SJSA1 (cell line): ENCODE measurements at regions not wholly inside any gene's neighbourhood (a gene's known extent, or its start where the extent isn't known, plus 50 kb on each side); places are given as distances from the start of the nearest gene placed in this dataset.

Experiments
- DNase-seq, 2 experiments: peaks; one replicate each; pipeline ENCODE4 v3.0.0-alpha.2; 2015 to 2020; ENCODE audit warnings: low spot score in 2 of 2, low read depth in 1 of 2
- H3K27ac ChIP-seq: fragments of 250-450 bp; sonication (Bioruptor Pico); 2 replicates; pipeline ENCODE4 v1.5.1; 2020; ENCODE audit warnings: mild to moderate bottlenecking, moderate library complexity
- H3K27me3 ChIP-seq: fragments of 250-450 bp; sonication (Bioruptor Pico); replicated peaks from 2 replicates; pipeline ENCODE4 v1.5.1; 2020; ENCODE audit warnings: mild to moderate bottlenecking, moderate library complexity
- H3K36me3 ChIP-seq: fragments of 250-450 bp; sonication (Bioruptor Pico); 2 replicates; pipeline ENCODE4 v1.5.1; 2020; ENCODE audit warnings: mild to moderate bottlenecking
- H3K4me1 ChIP-seq: fragments of 250-450 bp; sonication (Bioruptor Pico); replicated peaks from 2 replicates; pipeline ENCODE4 v1.6.1; 2021; ENCODE audit warnings: mild to moderate bottlenecking
- H3K4me3 ChIP-seq: fragments of 250-450 bp; sonication (Bioruptor Pico); 2 replicates; pipeline ENCODE4 v1.5.1; 2020; ENCODE audit warnings: mild to moderate bottlenecking
- H3K9me3 ChIP-seq: fragments of 250-450 bp; sonication (Bioruptor Pico); replicated peaks from 2 replicates; pipeline ENCODE4 v1.5.1; 2020; ENCODE audit warnings: mild to moderate bottlenecking

GRCh38 chr3:102756706-102757105, 321.9 kb downstream of the ZPLD1 start:
- no peaks in the 10 kb centered on the region for H3K36me3 ChIP-seq
- no peak for DNase-seq
- no peaks in the 10 kb centered on the region for H3K4me1 ChIP-seq
- H3K27ac ChIP-seq, result no peak overlapping the region
- H3K27me3 ChIP-seq, result no peaks in the 10 kb centered on the region
- H3K4me3 ChIP-seq, result no peak overlapping the region
- H3K9me3 ChIP-seq, result no peaks in the 10 kb centered on the region

- no peaks in the 10 kb centered on the region for H3K27me3 ChIP-seq
- no peak overlapping the region for H3K27ac ChIP-seq
- no peak for DNase-seq
- no peaks in the 10 kb centered on the region for H3K4me1 ChIP-seq
- H3K9me3 ChIP-seq, result no peaks in the 10 kb centered on the region
- no peaks in the 10 kb centered on the region for H3K36me3 ChIP-seq
- H3K4me3 ChIP-seq, result no peak overlapping the region
Observed at GRCh38 chr3:102757950-102758349, 323.1 kb downstream of the ZPLD1 start.

DNA sequence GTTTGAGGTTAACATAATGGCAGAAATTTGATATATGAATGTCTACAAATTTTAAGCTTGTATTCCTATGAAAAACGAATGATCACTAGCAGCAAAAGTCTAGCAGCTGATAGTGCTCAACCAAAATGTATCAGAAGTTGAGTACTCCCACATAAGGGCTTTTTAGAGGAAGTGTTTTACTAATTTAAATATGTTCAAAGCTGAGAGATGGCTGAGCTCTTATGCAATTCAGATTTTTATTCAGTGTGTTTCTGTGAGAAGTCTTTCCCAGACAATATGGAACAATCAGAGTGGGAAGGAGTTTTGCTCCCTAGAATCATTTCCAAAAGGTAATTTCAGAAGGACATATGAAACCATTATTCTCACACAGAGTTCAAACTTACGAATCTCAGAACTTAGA, 327.0 kb downstream of the ZPLD1 start:
- H3K27ac ChIP-seq, result no peak overlapping the region
- H3K27me3 ChIP-seq, result no peaks in the 10 kb centered on the region
- no peak overlapping the region for H3K4me3 ChIP-seq
- H3K9me3 ChIP-seq, result no peaks in the 10 kb centered on the region
- H3K36me3 ChIP-seq, result no peaks in the 10 kb centered on the region
- no peak for DNase-seq
- H3K4me1 ChIP-seq, result no peaks in the 10 kb centered on the region

DNA sequence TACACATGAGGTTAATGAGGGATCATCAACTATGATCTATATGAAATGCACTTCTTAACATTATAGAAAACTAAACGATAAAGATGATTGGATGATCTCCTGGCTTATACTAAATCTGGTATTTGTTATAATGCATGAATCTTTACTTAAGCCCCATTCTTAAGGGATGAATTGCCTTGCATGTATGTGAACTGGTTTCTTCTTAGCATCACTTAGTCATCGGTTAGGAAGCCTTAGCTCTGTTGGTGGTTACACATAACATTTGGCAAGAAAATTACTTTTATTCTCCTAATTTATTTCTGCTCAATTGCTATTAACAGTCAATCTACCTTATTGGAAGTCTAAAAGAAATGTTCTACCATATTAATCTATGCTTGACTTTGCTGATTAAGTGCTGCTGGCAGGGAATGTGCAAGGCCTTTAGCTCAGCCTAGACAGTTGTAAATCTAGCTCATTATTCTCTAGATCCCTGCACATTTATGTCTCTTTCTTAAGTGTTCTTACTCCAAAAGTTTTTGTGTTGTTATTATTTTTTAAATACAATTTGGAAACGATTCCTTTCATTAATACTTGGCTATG, 356.0 kb downstream of the ZPLD1 start:
- H3K27ac ChIP-seq, result no peak overlapping the region
- H3K36me3 ChIP-seq, result no peaks in the 10 kb centered on the region
- H3K9me3 ChIP-seq, result no peaks in the 10 kb centered on the region
- DNase-seq, result peak in 1 of 2 experiments; percentile 9
- H3K4me3 ChIP-seq, result no peak overlapping the region
- H3K27me3 ChIP-seq, result no peaks in the 10 kb centered on the region
- H3K4me1 ChIP-seq, result no peaks in the 10 kb centered on the region

GRCh38 chr3:102791641-102792589, 357.1 kb downstream of the ZPLD1 start:
- no peak for DNase-seq

DNA sequence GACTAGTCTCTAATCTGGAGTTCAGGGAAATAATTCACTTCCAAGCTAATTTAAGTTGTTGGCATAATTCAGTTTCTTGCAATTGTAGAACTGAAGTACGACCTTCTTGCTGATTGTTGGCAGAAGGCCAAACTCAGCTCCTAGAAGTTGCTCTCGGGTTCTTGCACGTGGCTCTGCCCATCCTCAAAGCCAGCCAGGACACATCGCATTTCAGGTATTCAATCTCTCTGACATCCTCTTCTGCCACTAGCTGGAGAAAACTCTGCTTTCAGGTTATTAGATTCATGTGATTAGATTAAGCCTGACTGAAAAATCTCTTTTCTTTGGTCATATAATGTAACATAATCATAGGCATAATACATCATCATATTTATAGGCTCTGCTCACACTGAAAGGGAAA, 362.0 kb downstream of the ZPLD1 start:
- DNase-seq, result no peak
- no peaks in the 10 kb centered on the region for H3K36me3 ChIP-seq
- no peaks in the 10 kb centered on the region for H3K27me3 ChIP-seq
- no peaks in the 10 kb centered on the region for H3K4me1 ChIP-seq
- H3K9me3 ChIP-seq, result no peaks in the 10 kb centered on the region
- H3K4me3 ChIP-seq, result no peak overlapping the region
- H3K27ac ChIP-seq, result no peak overlapping the region

More at GRCh38 chr3:102791641-102792589, 357.1 kb downstream of the ZPLD1 start:
- no peak overlapping the region for H3K4me3 ChIP-seq
- no peaks in the 10 kb centered on the region for H3K27me3 ChIP-seq
- H3K27ac ChIP-seq, result no peak overlapping the region
- no peaks in the 10 kb centered on the region for H3K9me3 ChIP-seq
- H3K4me1 ChIP-seq, result no peaks in the 10 kb centered on the region
- no peaks in the 10 kb centered on the region for H3K36me3 ChIP-seq

GRCh38 chr3:102802819-102803420, 368.1 kb downstream of the ZPLD1 start:
- H3K27ac ChIP-seq, result no peak overlapping the region

DNA sequence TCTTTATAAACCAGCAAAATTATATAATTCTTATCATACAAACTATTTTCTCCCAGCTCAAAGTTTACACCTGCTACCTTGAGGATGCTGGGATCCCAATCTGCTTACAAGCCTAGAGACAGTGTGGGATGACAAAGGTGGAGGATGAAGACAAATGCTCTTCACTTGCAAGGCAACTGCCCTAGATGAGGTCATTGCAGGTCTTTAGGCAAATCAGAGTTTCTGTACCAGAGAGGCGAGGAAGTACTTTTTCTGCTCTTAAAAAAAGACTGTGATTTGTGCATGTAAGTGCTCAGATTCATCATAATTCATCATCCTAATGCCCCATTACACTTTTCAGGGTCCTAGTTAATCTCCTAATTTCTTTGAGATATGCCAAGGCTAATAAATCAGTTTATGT, 376.1 kb downstream of the ZPLD1 start:
- H3K36me3 ChIP-seq, result no peaks in the 10 kb centered on the region
- H3K27ac ChIP-seq, result no peak overlapping the region
- DNase-seq, result no peak
- H3K4me3 ChIP-seq, result no peak overlapping the region
- H3K9me3 ChIP-seq, result no peaks in the 10 kb centered on the region
- H3K27me3 ChIP-seq, result no peaks in the 10 kb centered on the region
- no peaks in the 10 kb centered on the region for H3K4me1 ChIP-seq

More at GRCh38 chr3:102802819-102803420, 368.1 kb downstream of the ZPLD1 start:
- H3K9me3 ChIP-seq, result no peaks in the 10 kb centered on the region
- no peak overlapping the region for H3K4me3 ChIP-seq
- no peaks in the 10 kb centered on the region for H3K27me3 ChIP-seq
- no peaks in the 10 kb centered on the region for H3K4me1 ChIP-seq
- H3K36me3 ChIP-seq, result no peaks in the 10 kb centered on the region
- DNase-seq, result no peak

DNA sequence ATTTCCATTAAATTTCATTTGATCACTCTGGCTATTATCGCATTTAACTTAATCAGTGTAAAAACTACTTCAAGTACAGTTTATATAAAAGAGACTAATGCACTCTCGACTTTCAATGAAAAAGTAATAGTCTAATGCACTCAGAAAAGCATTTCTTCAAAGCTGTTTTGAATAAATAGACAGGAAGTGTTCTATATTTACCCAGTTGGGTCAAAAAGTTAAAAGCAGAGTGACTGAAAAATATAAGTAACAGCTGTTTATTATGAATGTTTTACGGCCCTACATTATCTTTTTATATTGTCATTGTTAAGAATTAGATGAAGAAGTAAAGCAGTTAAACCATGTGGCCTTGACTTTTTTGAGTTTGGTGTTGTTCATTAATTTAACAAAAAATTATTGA, 391.8 kb downstream of the ZPLD1 start:
- Histone ChIP-seq H3K36me3 (no peaks in the 10 kb centered on the region), H3K4me3 (no peak overlapping the region), H3K27ac (no peak overlapping the region), H3K27me3 (no peaks in the 10 kb centered on the region), H3K9me3 (no peaks in the 10 kb centered on the region), H3K4me1 (no peaks in the 10 kb centered on the region)
- no peak for DNase-seq

- Histone ChIP-seq H3K4me1 (no peaks in the 10 kb centered on the region), H3K27me3 (no peaks in the 10 kb centered on the region), H3K4me3 (no peak overlapping the region), H3K36me3 (no peaks in the 10 kb centered on the region), H3K27ac (no peak overlapping the region), H3K9me3 (no peaks in the 10 kb centered on the region)
- no peak for DNase-seq
Observed at GRCh38 chr3:102827386-102827785, 392.6 kb downstream of the ZPLD1 start.

- no peak overlapping the region for H3K4me3 ChIP-seq
Observed at GRCh38 chr3:102830415-102830814, 395.6 kb downstream of the ZPLD1 start.

DNA sequence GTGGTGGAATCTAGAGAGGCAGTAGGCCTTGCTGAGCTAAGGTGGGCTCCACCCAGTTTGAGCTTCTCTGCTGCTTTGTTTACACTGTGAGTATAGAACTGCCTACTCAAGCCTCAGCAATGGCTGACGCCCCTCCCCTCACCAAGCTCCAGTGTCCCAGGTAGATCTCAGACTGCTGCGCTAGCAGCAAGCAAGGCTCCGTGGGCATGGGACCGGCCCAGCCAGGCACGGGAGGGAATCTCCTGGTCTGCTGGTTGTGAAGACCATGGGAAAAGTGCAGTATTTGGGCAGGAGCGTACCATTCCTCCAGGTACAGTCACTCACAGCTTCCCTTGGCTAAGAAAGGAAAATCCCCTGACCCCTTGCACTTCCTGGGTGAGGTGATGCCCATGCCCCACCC, 407.1 kb downstream of the ZPLD1 start:
- Histone ChIP-seq H3K27me3 (no peaks in the 10 kb centered on the region), H3K36me3 (no peaks in the 10 kb centered on the region), H3K4me3 (no peak overlapping the region), H3K4me1 (no peaks in the 10 kb centered on the region), H3K27ac (no peak overlapping the region), H3K9me3 (no peaks in the 10 kb centered on the region)
- DNase-seq, result no peak

More at GRCh38 chr3:102830415-102830814, 395.6 kb downstream of the ZPLD1 start:
- Histone ChIP-seq H3K36me3 (no peaks in the 10 kb centered on the region), H3K4me1 (no peaks in the 10 kb centered on the region), H3K9me3 (no peaks in the 10 kb centered on the region), H3K27ac (no peak overlapping the region), H3K27me3 (no peaks in the 10 kb centered on the region)
- DNase-seq, result no peak

GRCh38 chr3:102866845-102867244, 432.0 kb downstream of the ZPLD1 start:
- no peak for DNase-seq
- Histone ChIP-seq H3K9me3 (no peaks in the 10 kb centered on the region), H3K36me3 (no peaks in the 10 kb centered on the region), H3K4me1 (no peaks in the 10 kb centered on the region), H3K4me3 (no peak overlapping the region), H3K27me3 (no peaks in the 10 kb centered on the region), H3K27ac (no peak overlapping the region)

GRCh38 chr3:102883515-102883914, 448.7 kb downstream of the ZPLD1 start:
- H3K36me3 ChIP-seq, result no peaks in the 10 kb centered on the region
- no peaks in the 10 kb centered on the region for H3K9me3 ChIP-seq
- no peaks in the 10 kb centered on the region for H3K27me3 ChIP-seq
- no peak for DNase-seq
- H3K27ac ChIP-seq, result no peak overlapping the region
- no peak overlapping the region for H3K4me3 ChIP-seq
- H3K4me1 ChIP-seq, result no peaks in the 10 kb centered on the region
